ENCODE measurements at regions not wholly inside any gene's neighbourhood (a gene's known extent, or its start where the extent isn't known, plus 50 kb on each side); places are given as distances from the start of the nearest gene placed in this dataset.

GRCh38 chr7:81887098-81888090 lies 117.5 kb upstream of the HGF start:
- no peak for TF ChIP-seq CTCF (IDR thresholded peaks at IDR 0.05; ENCODE audit: insufficient read depth in 1 of 2, low read depth in 1 of 2, low read length in 1 of 2, severe bottlenecking in 1 of 2, unreplicated experiment in 1 of 2)
- POLR2A ChIA-PET, result no interaction called here

GRCh38 chr7:81886211-81886764 lies 116.4 kb upstream of the HGF start:
- H3K4me1 ChIP-seq, result no peaks in the 10 kb centered on the region
- Mint-ChIP-seq H3K9me3 (ENCODE audit: unreplicated experiment) (no peaks in the 10 kb centered on the region), H3K36me3 (ENCODE audit: insufficient read depth, unreplicated experiment) (no peaks in the 10 kb centered on the region), H3K27ac (ENCODE audit: unreplicated experiment) (no peak overlapping the region), H3K4me1 (ENCODE audit: low read depth, unreplicated experiment) (no peaks in the 10 kb centered on the region), H3K27me3 (ENCODE audit: insufficient read depth, unreplicated experiment) (no peaks in the 10 kb centered on the region), H3K4me3 (ENCODE audit: unreplicated experiment) (no peak overlapping the region)
- no peak overlapping the region for H3K4me3 ChIP-seq (ENCODE audit: low read depth, low read length)
- ChIA-PET CTCF (no interaction called here), POLR2A (no interaction called here)
- H3K27me3 ChIP-seq (replicated peaks; ENCODE audit: control insufficient read depth, insufficient read depth, low read length), result no peaks in the 10 kb centered on the region
- no peaks in the 10 kb centered on the region for H3K36me3 ChIP-seq (ENCODE audit: control insufficient read depth, insufficient read depth, low read length)
- intact Hi-C loops (cut with micrococcal nuclease; ENCODE audit: unreplicated experiment), result no loop called here
- no TSS peak for BruUV-seq (replicated peaks)
- no peak for TF ChIP-seq CTCF (IDR thresholded peaks at IDR 0.05; ENCODE audit: insufficient read depth in 1 of 2, low read depth in 1 of 2, low read length in 1 of 2, severe bottlenecking in 1 of 2, unreplicated experiment in 1 of 2)
- DNase-seq, result no peak
- no peaks in the 10 kb centered on the region for H3K9me3 ChIP-seq

More at GRCh38 chr7:81887098-81888090, 117.5 kb upstream of the HGF start:
- H3K4me1 Mint-ChIP-seq (ENCODE audit: low read depth, unreplicated experiment), result no peaks in the 10 kb centered on the region
- Histone ChIP-seq H3K27me3 (replicated peaks; ENCODE audit: control insufficient read depth, insufficient read depth, low read length) (no peaks in the 10 kb centered on the region), H3K36me3 (ENCODE audit: control insufficient read depth, insufficient read depth, low read length) (no peaks in the 10 kb centered on the region), H3K4me1 (no peaks in the 10 kb centered on the region), H3K9me3 (no peaks in the 10 kb centered on the region), H3K4me3 (ENCODE audit: low read depth, low read length) (no peak overlapping the region)
- intact Hi-C loops (cut with micrococcal nuclease; ENCODE audit: unreplicated experiment), result no loop called here
- H3K4me3 Mint-ChIP-seq (ENCODE audit: unreplicated experiment), result no peak overlapping the region
- H3K27me3 Mint-ChIP-seq (ENCODE audit: insufficient read depth, unreplicated experiment), result no peaks in the 10 kb centered on the region
- no peaks in the 10 kb centered on the region for H3K9me3 Mint-ChIP-seq (ENCODE audit: unreplicated experiment)
- no peak overlapping the region for H3K27ac Mint-ChIP-seq (ENCODE audit: unreplicated experiment)
- BruUV-seq (replicated peaks), result no TSS peak
- CTCF ChIA-PET, result no interaction called here
- DNase-seq, result no peak
- H3K36me3 Mint-ChIP-seq (ENCODE audit: insufficient read depth, unreplicated experiment), result no peaks in the 10 kb centered on the region

- ChIA-PET POLR2A (no interaction called here), CTCF (no interaction called here)
- H3K9me3 Mint-ChIP-seq (ENCODE audit: unreplicated experiment), result no peaks in the 10 kb centered on the region
- H3K27me3 ChIP-seq (replicated peaks; ENCODE audit: control insufficient read depth, insufficient read depth, low read length), result no peaks in the 10 kb centered on the region
- H3K9me3 ChIP-seq, result no peaks in the 10 kb centered on the region
- TF ChIP-seq CTCF (IDR thresholded peaks at IDR 0.05; ENCODE audit: insufficient read depth in 1 of 2, low read depth in 1 of 2, low read length in 1 of 2, severe bottlenecking in 1 of 2, unreplicated experiment in 1 of 2), result no peak
- no peaks in the 10 kb centered on the region for H3K36me3 ChIP-seq (ENCODE audit: control insufficient read depth, insufficient read depth, low read length)
- no peak overlapping the region for H3K4me3 ChIP-seq (ENCODE audit: low read depth, low read length)
- no peaks in the 10 kb centered on the region for H3K4me1 Mint-ChIP-seq (ENCODE audit: low read depth, unreplicated experiment)
- H3K36me3 Mint-ChIP-seq (ENCODE audit: insufficient read depth, unreplicated experiment), result no peaks in the 10 kb centered on the region
- intact Hi-C loops (cut with micrococcal nuclease; ENCODE audit: unreplicated experiment), result no loop called here
- no peak overlapping the region for H3K4me3 Mint-ChIP-seq (ENCODE audit: unreplicated experiment)
- no peak overlapping the region for H3K27ac Mint-ChIP-seq (ENCODE audit: unreplicated experiment)
- no peaks in the 10 kb centered on the region for H3K27me3 Mint-ChIP-seq (ENCODE audit: insufficient read depth, unreplicated experiment)
- BruUV-seq (replicated peaks), result no TSS peak
- H3K4me1 ChIP-seq, result no peaks in the 10 kb centered on the region
- no peak for DNase-seq
Observed at GRCh38 chr7:81884817-81885216, 115.0 kb upstream of the HGF start.
